IMR-90 (cell line): ENCODE measurements at regions not wholly inside any gene's neighbourhood (a gene's known extent, or its start where the extent isn't known, plus 50 kb on each side); places are given as distances from the start of the nearest gene placed in this dataset.

Experiments
- ATAC-seq: fragments of 200-7000 bp; cut with Tn5 transposase; 2 replicates; pipeline ENCODE4 v1.9.1; 2020; ENCODE audit warnings: low read depth, mild to moderate bottlenecking, moderate library complexity
- BruUV-seq: library from RNA; stranded (reverse); fragments of 400-500 nt; replicated peaks from 2 replicates; lab custom pipeline; 2021; lab: Mats Ljungman, UMichigan
- CTCF ChIA-PET: fragments of 300-600 bp; formaldehyde crosslinking; extraction: SDS; loops from one replicate; lab custom pipeline; 2021; ENCODE audit warnings: antibody characterized with exemption; lab: Yijun Ruan, JAX
- POLR2A ChIA-PET: fragments of 300-600 bp; sonication (Branson Sonifier 250); formaldehyde crosslinking; loops from one replicate; lab custom pipeline; 2022; ENCODE audit warnings: antibody characterized with exemption; ENCODE audit not compliant: unreplicated experiment; lab: Charles Lee
- DNase-seq: peaks from one replicate; pipeline ENCODE4 v3.0.0; 2013
- H2AFZ ChIP-seq: replicated peaks from 2 replicates; pipeline ENCODE3; 2013; ENCODE audit warnings: low read length, mild to moderate bottlenecking; ENCODE audit not compliant: poor library complexity
- H2AK5ac ChIP-seq: 2 replicates; pipeline ENCODE4 v1.6.1; 2013; ENCODE audit warnings: low read depth, low read length, inconsistent platforms
- H2AK9ac ChIP-seq: replicated peaks from 2 replicates; pipeline ENCODE3; 2013; ENCODE audit warnings: mild to moderate bottlenecking, low read depth, low read length, moderate library complexity; ENCODE audit not compliant: poor library complexity
- H2BK120ac ChIP-seq: 2 replicates; pipeline ENCODE4 v1.6.1; 2013; ENCODE audit warnings: low read depth, low read length, inconsistent platforms
- H2BK15ac ChIP-seq: 3 replicates; pipeline ENCODE4 v1.6.1; 2013; ENCODE audit warnings: low read depth, low read length, inconsistent platforms
- H2BK20ac ChIP-seq: 2 replicates; pipeline ENCODE4 v1.6.1; 2013; ENCODE audit warnings: low read depth, mild to moderate bottlenecking, inconsistent platforms, low read length, moderate library complexity
- H2BK5ac ChIP-seq: 2 replicates; pipeline ENCODE4 v1.6.1; 2013; ENCODE audit warnings: mild to moderate bottlenecking, low read depth, low read length, inconsistent platforms; ENCODE audit not compliant: poor library complexity, severe bottlenecking
- H3K14ac ChIP-seq: replicated peaks from 2 replicates; pipeline ENCODE4 v1.6.1; 2013; ENCODE audit warnings: low read depth, low read length, inconsistent platforms
- H3K18ac ChIP-seq: 2 replicates; pipeline ENCODE4 v1.6.1; 2013; ENCODE audit warnings: low read depth, low read length, control low read depth
- H3K23ac ChIP-seq: 2 replicates; pipeline ENCODE4 v1.6.1; 2013; ENCODE audit warnings: low read depth, low read length, inconsistent platforms
- H3K27ac ChIP-seq: 2 replicates; pipeline ENCODE4 v1.5.1; 2013; ENCODE audit warnings: mild to moderate bottlenecking, control low read depth, low read length; ENCODE audit not compliant: insufficient read depth
- H3K27me3 ChIP-seq: 2 replicates; pipeline ENCODE4 v1.6.1; 2013; ENCODE audit warnings: low read length; ENCODE audit not compliant: control insufficient read depth, insufficient read depth
- H3K36me3 ChIP-seq: 2 replicates; pipeline ENCODE4 v1.6.1; 2013; ENCODE audit warnings: low read length, mixed read lengths; ENCODE audit not compliant: control insufficient read depth, insufficient read depth
- H3K4ac ChIP-seq: 2 replicates; pipeline ENCODE4 v1.6.1; 2013; ENCODE audit warnings: low read depth, low read length, inconsistent platforms
- H3K4me1 ChIP-seq: 2 replicates; pipeline ENCODE4 v1.6.1; 2013; ENCODE audit warnings: low read length, mixed read lengths; ENCODE audit not compliant: control insufficient read depth, insufficient read depth
- H3K4me2 ChIP-seq: 2 replicates; pipeline ENCODE4 v1.6.1; 2013; ENCODE audit warnings: low read depth, mild to moderate bottlenecking, control low read depth, low read length, moderate library complexity
- H3K4me3 ChIP-seq: 2 replicates; pipeline ENCODE4 v1.5.1; 2013; ENCODE audit warnings: low read depth, mild to moderate bottlenecking, control low read depth, low read length, moderate library complexity; ENCODE audit not compliant: insufficient read depth
- H3K56ac ChIP-seq: 2 replicates; pipeline ENCODE4 v1.6.1; 2013; ENCODE audit warnings: low read length, inconsistent platforms; ENCODE audit not compliant: insufficient read depth; ENCODE audit errors: extremely low read depth
- H3K79me1 ChIP-seq, 2 experiments: 2 replicates each; pipeline ENCODE4 v1.6.1; 2013; ENCODE audit warnings: low read length in 2 of 2, inconsistent platforms in 1 of 2, low read depth in 1 of 2
- H3K9ac ChIP-seq: 2 replicates; pipeline ENCODE4 v1.6.1; 2013; ENCODE audit warnings: low read depth, low read length, control low read depth
- H3K9me1 ChIP-seq: 2 replicates; pipeline ENCODE4 v1.6.1; 2013; ENCODE audit warnings: low read length, inconsistent platforms; ENCODE audit not compliant: insufficient read depth
- H3K9me3 ChIP-seq: 2 replicates; pipeline ENCODE4 v1.6.1; 2013; ENCODE audit warnings: low read length; ENCODE audit not compliant: control insufficient read depth, insufficient read depth
- H4K20me1 ChIP-seq: 2 replicates; pipeline ENCODE4 v1.6.1; 2013; ENCODE audit warnings: low read length, inconsistent platforms; ENCODE audit not compliant: insufficient read depth
- H4K5ac ChIP-seq: 2 replicates; pipeline ENCODE4 v1.6.1; 2013; ENCODE audit warnings: mild to moderate bottlenecking, low read depth, low read length, control low read depth
- H4K8ac ChIP-seq, 2 experiments: 2 replicates each; pipeline ENCODE4 v1.6.1; 2013; ENCODE audit warnings: low read depth in 2 of 2, low read length in 2 of 2, control low read depth in 1 of 2, inconsistent platforms in 1 of 2
- H4K91ac ChIP-seq: 2 replicates; pipeline ENCODE4 v1.6.1; 2013; ENCODE audit warnings: low read depth, low read length, inconsistent platforms; ENCODE audit not compliant: insufficient read depth
- BHLHE40 ChIP-seq: fragments of 150-350 bp; IDR thresholded peaks from 2 replicates; pipeline ENCODE4 v1.6.1; 2016; ENCODE audit warnings: mild to moderate bottlenecking, low read depth, low read length
- CHD1 ChIP-seq: IDR thresholded peaks from 2 replicates; pipeline ENCODE4 v1.6.1; 2012; ENCODE audit warnings: low read depth, low read length, improper control_type of control experiment
- ELK1 ChIP-seq: fragments of 150-350 bp; IDR thresholded peaks from 2 replicates; pipeline ENCODE4 v1.6.1; 2016; ENCODE audit warnings: low read depth, mild to moderate bottlenecking, low read length, moderate library complexity, borderline replicate concordance
- WGBS, 2 experiments: methylation state at CpG; one replicate each; pipeline versions ENCODE4 v1.1.5 to v1.1.7; 2013; ENCODE audit warnings: missing lambda C conversion rate in 2 of 2; ENCODE audit not compliant: insufficient read length in 1 of 2; ENCODE audit errors: extremely low coverage in 2 of 2; 5-methylcytosine and 5-hydroxymethylcytosine counted together
- dilution Hi-C: fragments of 300-500 bp; cut with HindIII; formaldehyde crosslinking; loops from one replicate; pipeline ENCODE4 v1.14.3; 2018; ENCODE audit warnings: low sequenced_read_pairs; ENCODE audit not compliant: unreplicated experiment
- in situ Hi-C: fragments of 300-500 bp; cut with MboI; formaldehyde crosslinking; loops from 3 replicates; pipeline ENCODE4 v1.14.3; 2019; ENCODE audit warnings: low sequenced_read_pairs, inconsistent platforms, mixed read lengths
- intact Hi-C: fragments of 100-400 bp; cut with micrococcal nuclease; formaldehyde crosslinking; loops from 2 replicates; pipeline ENCODE4 v1.10.0; 2022

DNA sequence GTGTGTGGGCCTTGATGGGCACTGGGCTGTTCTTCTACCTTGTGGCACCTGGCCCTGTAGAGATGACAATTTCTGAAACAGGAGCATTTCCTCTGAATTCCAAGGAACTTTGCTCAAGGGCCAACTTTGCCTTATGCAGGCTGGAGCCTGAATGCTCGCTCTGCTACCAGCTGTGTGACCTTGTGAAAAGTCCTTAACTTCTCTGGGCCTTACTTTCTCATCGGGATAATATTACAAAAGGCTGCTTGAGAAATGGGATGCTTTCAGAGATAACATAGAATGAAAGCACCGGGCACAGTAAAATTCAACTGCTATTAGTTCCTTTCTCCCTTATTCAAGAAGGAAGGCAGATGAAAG is 58.8 kb downstream of the GADD45G start:
- intact Hi-C loops, result no loop called here
- H2AK5ac ChIP-seq, result no peak overlapping the region
- dilution Hi-C loops, result no loop called here

More for the DNA sequence above, 58.8 kb downstream of the GADD45G start:
- Histone ChIP-seq H3K23ac (no peak overlapping the region), H3K4ac (no peak overlapping the region), H3K79me1 (no peaks in the 10 kb centered on the region), H4K91ac (no peak overlapping the region), H2AK9ac (no peak overlapping the region), H3K27ac (no peak overlapping the region), H3K4me1 (no peaks in the 10 kb centered on the region; the same call in 1 of the 2 replicates), H3K14ac (no peak overlapping the region), H3K4me2 (no peak overlapping the region), H2BK20ac (no peak overlapping the region), H2AFZ (no peak overlapping the region), H3K56ac (no peak overlapping the region), H3K36me3 (no peaks in the 10 kb centered on the region), H3K4me3 (no peak overlapping the region), H2BK120ac (no peak overlapping the region), H2BK5ac (no peak overlapping the region), H3K18ac (no peak overlapping the region), H3K27me3 (peaks cover 2% of the 10 kb centered on the region; the same call in 1 of the 2 replicates), H4K20me1 (no peaks in the 10 kb centered on the region), H3K9me1 (no peaks in the 10 kb centered on the region), H2BK15ac (no peak overlapping the region), H3K9me3 (no peaks in the 10 kb centered on the region), H4K5ac (no peak overlapping the region), H4K8ac (no peak overlapping the region), H3K9ac (no peak overlapping the region)
- ChIA-PET CTCF (no interaction called here), POLR2A (no interaction called here)
- DNase-seq (no peak), ATAC-seq (no peak)
- no TSS peak for BruUV-seq
- TF ChIP-seq CHD1 (no peak), ELK1 (no peak), BHLHE40 (no peak)
- in situ Hi-C loops, result no loop called here
- WGBS, 2 experiments, result no CpG with 5 or more reads among the region's 3 CpGs
